HEK293T (cell line): ENCODE measurements at regions not wholly inside any gene's neighbourhood (a gene's known extent, or its start where the extent isn't known, plus 50 kb on each side); places are given as distances from the start of the nearest gene placed in this dataset.

Experiments
- CTCF ChIA-PET: fragments of 350-600 bp; formaldehyde crosslinking; extraction: SDS; loops from one replicate; lab custom pipeline; 2021; ENCODE audit warnings: antibody characterized with exemption, inconsistent platforms; lab: Yijun Ruan, JAX
- POLR2A ChIA-PET: fragments of 350-600 bp; formaldehyde crosslinking; extraction: SDS; loops from one replicate; lab custom pipeline; 2020; ENCODE audit warnings: antibody characterized with exemption, inconsistent platforms; lab: Yijun Ruan, JAX
- DNase-seq: peaks from one replicate; pipeline ENCODE4 v3.0.0; 2012; ENCODE audit warnings: mixed read lengths; ENCODE audit errors: extremely low spot score
- ARNT ChIP-seq: fragments of 450-650 bp; IDR thresholded peaks from 2 replicates; pipeline ENCODE4 v1.6.1; 2017; ENCODE audit warnings: mild to moderate bottlenecking
- BHLHE40 ChIP-seq: fragments of 450-650 bp; IDR thresholded peaks from 2 replicates; pipeline ENCODE4 v1.6.1; 2016; ENCODE audit warnings: mild to moderate bottlenecking, moderate library complexity, borderline replicate concordance
- CTBP1 ChIP-seq: fragments of 450-650 bp; IDR thresholded peaks from 2 replicates; pipeline ENCODE4 v1.6.1; 2016; ENCODE audit warnings: borderline replicate concordance
- ELF4 ChIP-seq: fragments of 450-650 bp; IDR thresholded peaks from 2 replicates; pipeline ENCODE4 v1.6.1; 2017; ENCODE audit warnings: antibody characterized with exemption
- FOXA1 ChIP-seq: fragments of 450-650 bp; IDR thresholded peaks from 2 replicates; pipeline ENCODE4 v1.6.1; 2016; ENCODE audit warnings: mild to moderate bottlenecking
- FOXK2 ChIP-seq: fragments of 450-650 bp; IDR thresholded peaks from 2 replicates; pipeline ENCODE4 v1.6.1; 2016; ENCODE audit warnings: mild to moderate bottlenecking
- FOXM1 ChIP-seq: fragments of 450-650 bp; IDR thresholded peaks from 2 replicates; pipeline ENCODE4 v1.6.1; 2017; ENCODE audit warnings: mild to moderate bottlenecking, borderline replicate concordance
- HDGF ChIP-seq: fragments of 450-650 bp; IDR thresholded peaks from 2 replicates; pipeline ENCODE4 v1.6.1; 2017; ENCODE audit warnings: antibody characterized with exemption, borderline replicate concordance
- L3MBTL2 ChIP-seq: fragments of 450-650 bp; conservative IDR thresholded peaks from 2 replicates; pipeline ENCODE4 v1.6.1; 2016; ENCODE audit warnings: mild to moderate bottlenecking
- LEF1 ChIP-seq: fragments of 450-650 bp; IDR thresholded peaks from 2 replicates; pipeline ENCODE4 v1.6.1; 2017; ENCODE audit warnings: mild to moderate bottlenecking, borderline replicate concordance
- NFRKB ChIP-seq: fragments of 450-650 bp; IDR thresholded peaks from 2 replicates; pipeline ENCODE4 v1.6.1; 2016; ENCODE audit warnings: mild to moderate bottlenecking, moderate library complexity
- PKNOX1 ChIP-seq: fragments of 450-650 bp; IDR thresholded peaks from 2 replicates; pipeline ENCODE4 v1.6.1; 2016
- SP1 ChIP-seq: fragments of 450-650 bp; IDR thresholded peaks from 2 replicates; pipeline ENCODE4 v1.6.1; 2017
- SUZ12 ChIP-seq: fragments of 450-650 bp; IDR thresholded peaks from 2 replicates; pipeline ENCODE4 v1.6.1; 2016; ENCODE audit warnings: mild to moderate bottlenecking
- TARDBP ChIP-seq: fragments of 450-650 bp; IDR thresholded peaks from 2 replicates; pipeline ENCODE4 v1.6.1; 2016
- ZNF384 ChIP-seq: fragments of 450-650 bp; IDR thresholded peaks from 2 replicates; pipeline ENCODE4 v1.6.1; 2016

- POLR2A ChIA-PET, result no interaction called here
- TF ChIP-seq ELF4 (no peak), TARDBP (no peak), HDGF (no peak), PKNOX1 (no peak), FOXA1 (no peak), FOXK2 (no peak), FOXM1 (no peak), BHLHE40 (no peak), L3MBTL2 (no peak), NFRKB (no peak), CTBP1 (no peak), SP1 (no peak), ARNT (no peak), ZNF384 (no peak), LEF1 (no peak)
- CTCF ChIA-PET, result no interaction called here
- DNase-seq, result no peak
Measured at GRCh38 chr13:53336441-53337160, 308.0 kb downstream of the OLFM4 start.

GRCh38 chr13:53338760-53339159, 310.1 kb downstream of the OLFM4 start:
- no peak for DNase-seq
- POLR2A ChIA-PET, result no interaction called here
- no peak for TF ChIP-seq FOXA1
- no peak for TF ChIP-seq SP1
- TF ChIP-seq PKNOX1, result no peak
- TF ChIP-seq L3MBTL2, result no peak
- TF ChIP-seq FOXM1, result no peak
- no peak for TF ChIP-seq FOXK2
- no peak for TF ChIP-seq HDGF
- TF ChIP-seq ARNT, result no peak
- TF ChIP-seq SUZ12, result no peak
- TF ChIP-seq TARDBP, result no peak
- no peak for TF ChIP-seq LEF1
- TF ChIP-seq ELF4, result no peak
- CTCF ChIA-PET, result no interaction called here

GRCh38 chr13:53340505-53341143, 312.0 kb downstream of the OLFM4 start:
- no peak for DNase-seq
- TF ChIP-seq SUZ12, result no peak
- ChIA-PET POLR2A (no interaction called here), CTCF (no interaction called here)

- POLR2A ChIA-PET, result no interaction called here
Measured at GRCh38 chr13:53341144-53341510, 312.5 kb downstream of the OLFM4 start.

GRCh38 chr13:53342623-53343360, 314.2 kb downstream of the OLFM4 start:
- TF ChIP-seq ELF4 (no peak), L3MBTL2 (no peak), BHLHE40 (no peak), FOXM1 (no peak), SP1 (no peak), FOXK2 (no peak)
- CTCF ChIA-PET, result no interaction called here
- POLR2A ChIA-PET, result no interaction called here
- no peak for DNase-seq

More at GRCh38 chr13:53341144-53341510, 312.5 kb downstream of the OLFM4 start:
- no peak for DNase-seq
- CTCF ChIA-PET, result no interaction called here
- TF ChIP-seq FOXM1, result no peak
- no peak for TF ChIP-seq BHLHE40
- TF ChIP-seq LEF1, result no peak
- TF ChIP-seq FOXA1, result no peak
- TF ChIP-seq NFRKB, result no peak
- TF ChIP-seq FOXK2, result no peak
- no peak for TF ChIP-seq ARNT
- no peak for TF ChIP-seq ELF4
- no peak for TF ChIP-seq TARDBP
- no peak for TF ChIP-seq L3MBTL2
- TF ChIP-seq CTBP1, result no peak
- TF ChIP-seq PKNOX1, result no peak
- TF ChIP-seq ZNF384, result no peak

GRCh38 chr13:53343361-53343744, 314.7 kb downstream of the OLFM4 start:
- TF ChIP-seq TARDBP (no peak), ELF4 (no peak), FOXK2 (no peak), BHLHE40 (no peak), SP1 (no peak), L3MBTL2 (no peak), ARNT (no peak), FOXA1 (no peak), SUZ12 (no peak), ZNF384 (no peak), LEF1 (no peak), PKNOX1 (no peak)
- POLR2A ChIA-PET, result no interaction called here
- no peak for DNase-seq
- CTCF ChIA-PET, result no interaction called here
